Upper lobe of right lung (tissue), 1 donor: ENCODE measurements at regions not wholly inside any gene's neighbourhood (a gene's known extent, or its start where the extent isn't known, plus 50 kb on each side); places are given as distances from the start of the nearest gene placed in this dataset.

Source experiments
- ATAC-seq: fragments of 200-7000 bp; cut with Tn5 transposase; one replicate; pipeline ENCODE4 v1.9.1; 2020; ENCODE audit warnings: mild to moderate bottlenecking, moderate library complexity
- DNase-seq: peaks from one replicate; pipeline ENCODE4 v3.0.0-alpha.2; 2020
- H3K27ac ChIP-seq: fragments of 200-600 bp; one replicate; pipeline ENCODE4 v1.8.0; 2022
- H3K27me3 ChIP-seq: fragments of 200-600 bp; one replicate; pipeline ENCODE4 v1.8.0; 2022; ENCODE audit warnings: mild to moderate bottlenecking
- H3K36me3 ChIP-seq: fragments of 200-600 bp; one replicate; pipeline ENCODE4 v1.8.0; 2022
- H3K4me1 ChIP-seq: fragments of 200-600 bp; one replicate; pipeline ENCODE4 v1.8.0; 2022
- H3K4me3 ChIP-seq: fragments of 200-600 bp; one replicate; pipeline ENCODE4 v1.8.0; 2022; ENCODE audit warnings: mild to moderate bottlenecking
- H3K9me3 ChIP-seq: fragments of 200-600 bp; one replicate; pipeline ENCODE4 v1.8.0; 2022
- intact Hi-C: fragments of 100-400 bp; cut with DNase I; formaldehyde crosslinking; loops from one replicate; pipeline ENCODE4 v1.11.0; 2022
- TF ChIP-seq, protein P1 (sequence below): fragments of 200-600 bp; IDR thresholded peaks from one replicate; pipeline ENCODE4 v1.8.0; 2022; ENCODE audit warnings: antibody characterized with exemption
- donor health status: DM: no; HTN: yes; CAD: no; lungs with severe emphysema.

DNA sequence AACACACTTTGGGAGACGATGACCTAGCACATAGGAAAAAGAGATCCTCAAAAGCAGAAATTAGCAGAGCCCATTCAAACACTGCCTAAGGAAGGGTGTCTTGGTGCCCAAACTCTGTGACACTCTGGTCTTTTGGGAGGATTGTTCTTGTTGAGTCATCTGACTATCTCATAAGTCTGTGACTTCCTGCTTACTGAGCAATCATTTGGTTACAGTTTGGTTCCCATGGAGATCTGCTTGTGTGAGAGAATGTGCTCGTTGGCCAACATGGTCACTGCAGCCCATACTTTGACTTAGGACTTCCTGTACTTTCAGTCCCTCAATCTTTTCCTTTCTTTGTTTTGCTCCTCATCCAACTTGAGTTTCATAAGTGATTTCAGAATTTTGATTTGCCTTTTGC is 602.9 kb downstream of the NYAP2 start:
- DNase-seq (no peak), ATAC-seq (peak; percentile 88)
- H3K9me3 ChIP-seq = no peaks in the 10 kb centered on the region
- no peaks in the 10 kb centered on the region for H3K36me3 ChIP-seq
- intact Hi-C loops = no loop called here
- H3K27me3 ChIP-seq = no peaks in the 10 kb centered on the region
- no peak overlapping the region for H3K4me3 ChIP-seq
- no peak overlapping the region for H3K27ac ChIP-seq
- TF ChIP-seq, protein P1, sequence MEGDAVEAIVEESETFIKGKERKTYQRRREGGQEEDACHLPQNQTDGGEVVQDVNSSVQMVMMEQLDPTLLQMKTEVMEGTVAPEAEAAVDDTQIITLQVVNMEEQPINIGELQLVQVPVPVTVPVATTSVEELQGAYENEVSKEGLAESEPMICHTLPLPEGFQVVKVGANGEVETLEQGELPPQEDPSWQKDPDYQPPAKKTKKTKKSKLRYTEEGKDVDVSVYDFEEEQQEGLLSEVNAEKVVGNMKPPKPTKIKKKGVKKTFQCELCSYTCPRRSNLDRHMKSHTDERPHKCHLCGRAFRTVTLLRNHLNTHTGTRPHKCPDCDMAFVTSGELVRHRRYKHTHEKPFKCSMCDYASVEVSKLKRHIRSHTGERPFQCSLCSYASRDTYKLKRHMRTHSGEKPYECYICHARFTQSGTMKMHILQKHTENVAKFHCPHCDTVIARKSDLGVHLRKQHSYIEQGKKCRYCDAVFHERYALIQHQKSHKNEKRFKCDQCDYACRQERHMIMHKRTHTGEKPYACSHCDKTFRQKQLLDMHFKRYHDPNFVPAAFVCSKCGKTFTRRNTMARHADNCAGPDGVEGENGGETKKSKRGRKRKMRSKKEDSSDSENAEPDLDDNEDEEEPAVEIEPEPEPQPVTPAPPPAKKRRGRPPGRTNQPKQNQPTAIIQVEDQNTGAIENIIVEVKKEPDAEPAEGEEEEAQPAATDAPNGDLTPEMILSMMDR = no peak
- H3K4me1 ChIP-seq = no peaks in the 10 kb centered on the region

DNA sequence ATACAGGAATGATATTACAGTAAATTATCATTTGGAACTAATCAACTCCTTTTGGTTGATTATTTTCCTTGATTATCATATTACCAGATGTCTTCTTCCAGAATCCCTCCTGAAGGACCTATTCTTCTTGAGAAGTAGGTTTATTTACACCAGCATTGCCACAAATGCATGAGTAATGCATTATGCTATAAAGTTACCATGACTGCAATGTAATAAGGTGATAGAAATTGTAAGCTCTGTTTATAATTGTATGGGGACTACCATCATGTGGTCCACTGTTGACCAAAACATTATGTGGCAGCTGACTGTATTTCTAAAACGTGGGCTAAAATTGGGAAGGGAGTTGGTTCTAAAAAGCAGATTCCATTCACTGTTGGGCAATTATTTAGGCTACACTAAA is 602.2 kb downstream of the NYAP2 start:
- no peak for DNase-seq
- ATAC-seq = no peak
- no peaks in the 10 kb centered on the region for H3K36me3 ChIP-seq
- intact Hi-C loops = no loop called here
- no peak overlapping the region for H3K27ac ChIP-seq
- no peaks in the 10 kb centered on the region for H3K27me3 ChIP-seq
- TF ChIP-seq, protein P1 = no peak
- H3K4me3 ChIP-seq = no peak overlapping the region
- H3K4me1 ChIP-seq = no peaks in the 10 kb centered on the region
- H3K9me3 ChIP-seq = no peaks in the 10 kb centered on the region

DNA sequence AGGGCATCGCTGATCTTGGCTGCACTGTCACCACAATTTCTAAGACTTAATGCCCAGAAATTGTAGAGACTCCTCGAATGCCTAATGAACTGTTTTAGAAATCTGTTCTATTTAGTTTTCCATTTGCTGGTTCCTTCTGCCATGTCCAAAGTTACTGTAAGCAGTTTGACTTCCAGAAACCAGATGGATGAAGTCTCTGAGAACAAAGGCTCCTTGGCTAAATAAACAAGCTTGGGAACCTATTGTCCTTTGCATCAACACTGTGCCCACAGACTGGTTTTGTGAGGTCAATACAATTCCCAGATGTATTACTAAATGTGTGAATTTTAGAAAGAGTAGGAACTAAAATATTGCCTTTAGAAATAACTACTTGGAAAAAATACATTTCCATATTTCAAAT is 600.2 kb downstream of the NYAP2 start:
- Histone ChIP-seq H3K4me3 (no peak overlapping the region), H3K27ac (no peak overlapping the region), H3K9me3 (no peaks in the 10 kb centered on the region), H3K4me1 (no peaks in the 10 kb centered on the region), H3K36me3 (no peaks in the 10 kb centered on the region), H3K27me3 (no peaks in the 10 kb centered on the region)
- TF ChIP-seq, protein P1 = no peak
- intact Hi-C loops = no loop called here
- ATAC-seq = no peak
- no peak for DNase-seq

DNA sequence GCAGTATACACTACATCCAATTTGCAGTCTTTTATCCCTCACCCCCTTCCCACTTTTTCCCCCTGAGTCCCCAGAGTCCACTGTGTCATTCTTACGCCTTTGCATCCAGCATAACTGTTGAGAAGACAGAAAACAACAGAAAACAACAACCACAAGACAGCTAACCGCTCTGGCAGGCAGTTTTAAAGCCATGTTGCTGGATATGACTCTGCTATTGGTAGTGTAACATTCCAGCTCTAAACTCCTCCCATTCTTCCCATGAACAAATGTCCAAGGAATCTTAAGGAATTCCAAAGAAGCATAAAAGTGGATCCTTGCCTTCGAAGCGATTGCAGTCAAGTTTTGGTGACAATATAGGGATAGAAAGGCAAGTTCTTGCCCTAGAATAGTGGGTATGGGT is 599.1 kb downstream of the NYAP2 start:
- TF ChIP-seq, protein P1 = no peak
- H3K36me3 ChIP-seq = no peaks in the 10 kb centered on the region
- no peaks in the 10 kb centered on the region for H3K4me1 ChIP-seq
- ATAC-seq (no peak), DNase-seq (no peak)
- no peak overlapping the region for H3K4me3 ChIP-seq
- intact Hi-C loops = no loop called here
- no peaks in the 10 kb centered on the region for H3K27me3 ChIP-seq
- H3K9me3 ChIP-seq = no peaks in the 10 kb centered on the region
- H3K27ac ChIP-seq = no peak overlapping the region

DNA sequence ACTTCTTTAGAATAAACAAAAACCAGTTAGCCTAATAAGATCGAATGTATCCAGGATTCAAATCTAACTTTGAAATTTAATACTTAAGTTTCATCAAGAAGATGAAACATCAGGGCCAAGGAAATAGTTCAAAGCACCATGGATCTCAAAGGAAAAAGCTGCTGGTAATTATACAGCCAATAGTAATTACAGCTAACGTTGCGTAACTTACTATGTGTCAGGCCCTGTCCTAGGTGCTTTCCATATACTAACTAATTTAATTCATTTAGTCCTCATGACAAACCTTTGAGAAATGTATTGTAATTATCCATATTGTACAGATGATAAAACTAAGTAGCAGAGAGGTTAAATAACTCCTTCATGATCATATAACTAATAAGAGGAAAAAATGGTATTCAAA is 598.6 kb downstream of the NYAP2 start:
- TF ChIP-seq, protein P1 = no peak
- intact Hi-C loops = no loop called here

DNA sequence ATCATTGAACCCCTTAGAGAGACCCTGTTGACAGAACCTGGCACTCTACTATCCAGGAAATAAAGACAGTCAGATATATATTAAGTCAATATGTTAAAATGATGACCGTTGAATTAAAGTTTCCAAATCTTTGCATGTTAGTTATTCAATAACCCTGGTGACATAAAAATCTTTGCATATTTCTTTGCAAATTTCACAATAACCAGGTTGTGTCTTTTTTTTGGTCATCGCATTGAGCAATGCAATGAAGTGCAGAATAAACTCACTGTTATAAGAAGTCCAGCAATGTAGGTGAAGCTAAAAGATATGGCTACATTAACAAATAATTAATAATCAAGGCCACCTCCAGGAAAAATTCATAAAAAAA is 596.9 kb downstream of the NYAP2 start:
- intact Hi-C loops = no loop called here
- ATAC-seq (no peak), DNase-seq (no peak)
- H3K36me3 ChIP-seq = no peaks in the 10 kb centered on the region
- H3K27ac ChIP-seq = no peak overlapping the region
- no peaks in the 10 kb centered on the region for H3K27me3 ChIP-seq
- TF ChIP-seq, protein P1 = no peak
- no peaks in the 10 kb centered on the region for H3K4me1 ChIP-seq
- no peak overlapping the region for H3K4me3 ChIP-seq
- H3K9me3 ChIP-seq = no peaks in the 10 kb centered on the region

More for the DNA sequence above, 598.6 kb downstream of the NYAP2 start:
- Histone ChIP-seq H3K9me3 (no peaks in the 10 kb centered on the region), H3K27me3 (no peaks in the 10 kb centered on the region), H3K27ac (no peak overlapping the region), H3K4me3 (no peak overlapping the region), H3K36me3 (no peaks in the 10 kb centered on the region), H3K4me1 (no peaks in the 10 kb centered on the region)
- DNase-seq (no peak), ATAC-seq (no peak)
